Mammary epithelial cell (primary cell): ENCODE measurements at regions not wholly inside any gene's neighbourhood (a gene's known extent, or its start where the extent isn't known, plus 50 kb on each side); places are given as distances from the start of the nearest gene placed in this dataset.

Source experiments
- EZH2 ChIP-seq: IDR thresholded peaks from 2 replicates; pipeline ENCODE4 v1.6.1; 2012; ENCODE audit warnings: low read length, inconsistent platforms, borderline replicate concordance
- TF ChIP-seq, protein P1 (sequence below), 2 donors: IDR thresholded peaks in 1 of 2; conservative IDR thresholded peaks in 1 of 2; 2 replicates each; pipeline ENCODE4 v1.5.1; 2011 to 2012; ENCODE audit warnings: inconsistent platforms in 2 of 2, low read length in 2 of 2, mild to moderate bottlenecking in 2 of 2, control low read depth in 1 of 2, low read depth in 1 of 2; ENCODE audit not compliant: insufficient read depth in 1 of 2; ENCODE audit errors: extremely low read depth in 1 of 2

DNA sequence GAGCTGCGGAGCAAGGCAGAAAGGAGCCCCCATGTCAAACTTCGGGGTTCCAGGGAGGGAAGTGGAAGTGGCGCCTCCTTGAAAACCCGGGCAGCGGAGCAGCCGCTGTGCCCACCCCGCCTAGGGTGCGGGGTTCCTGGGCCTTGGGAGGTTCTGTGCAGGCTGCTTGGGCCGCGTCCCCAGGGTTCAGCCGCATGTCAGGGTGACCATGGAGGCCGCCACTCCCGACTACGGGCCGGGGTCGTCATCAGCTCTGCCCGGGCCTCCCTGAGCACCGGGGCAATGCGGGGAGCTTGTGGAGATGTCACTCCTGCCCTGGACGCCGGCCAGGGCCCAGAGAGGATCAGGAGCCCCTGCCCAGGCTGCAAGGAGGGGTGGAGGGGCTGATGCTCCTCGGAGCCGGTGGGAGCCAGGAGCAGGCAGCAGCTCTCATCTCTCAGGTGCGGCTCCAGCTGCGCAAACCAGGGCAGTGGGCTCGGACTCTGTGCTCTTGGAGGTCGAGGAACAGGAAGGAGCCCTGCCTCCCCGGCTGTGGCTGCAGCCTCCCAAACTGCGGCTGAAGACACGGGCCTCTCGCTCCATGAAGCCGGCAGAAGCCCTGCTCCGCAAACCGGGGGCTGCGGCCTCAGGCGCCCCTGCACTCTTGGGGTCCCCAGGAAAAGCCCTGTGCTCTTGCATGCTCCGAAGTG, 1286.5 kb downstream of the TMEM121 start:
- no peak for TF ChIP-seq EZH2
- TF ChIP-seq, protein P1, sequence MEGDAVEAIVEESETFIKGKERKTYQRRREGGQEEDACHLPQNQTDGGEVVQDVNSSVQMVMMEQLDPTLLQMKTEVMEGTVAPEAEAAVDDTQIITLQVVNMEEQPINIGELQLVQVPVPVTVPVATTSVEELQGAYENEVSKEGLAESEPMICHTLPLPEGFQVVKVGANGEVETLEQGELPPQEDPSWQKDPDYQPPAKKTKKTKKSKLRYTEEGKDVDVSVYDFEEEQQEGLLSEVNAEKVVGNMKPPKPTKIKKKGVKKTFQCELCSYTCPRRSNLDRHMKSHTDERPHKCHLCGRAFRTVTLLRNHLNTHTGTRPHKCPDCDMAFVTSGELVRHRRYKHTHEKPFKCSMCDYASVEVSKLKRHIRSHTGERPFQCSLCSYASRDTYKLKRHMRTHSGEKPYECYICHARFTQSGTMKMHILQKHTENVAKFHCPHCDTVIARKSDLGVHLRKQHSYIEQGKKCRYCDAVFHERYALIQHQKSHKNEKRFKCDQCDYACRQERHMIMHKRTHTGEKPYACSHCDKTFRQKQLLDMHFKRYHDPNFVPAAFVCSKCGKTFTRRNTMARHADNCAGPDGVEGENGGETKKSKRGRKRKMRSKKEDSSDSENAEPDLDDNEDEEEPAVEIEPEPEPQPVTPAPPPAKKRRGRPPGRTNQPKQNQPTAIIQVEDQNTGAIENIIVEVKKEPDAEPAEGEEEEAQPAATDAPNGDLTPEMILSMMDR (conservative IDR thresholded peaks at IDR 0.05 in 1 of 2, IDR thresholded peaks at IDR 0.05 in 1 of 2; ENCODE audit: extremely low read depth in 1 of 2, insufficient read depth in 1 of 2, low read depth in 1 of 2, low read length in 2 of 2), result no peak
